Ovary (tissue), 3 donors: ENCODE measurements at regions not wholly inside any gene's neighbourhood (a gene's known extent, or its start where the extent isn't known, plus 50 kb on each side); places are given as distances from the start of the nearest gene placed in this dataset.

ENCODE experiments used
- CTCF ChIP-seq, 3 donors: fragments of 450-650 bp in 2 of 3; fragments of 200-600 bp in 1 of 3; IDR thresholded peaks; one replicate each; pipeline versions ENCODE4 v1.5.1 to v1.8.0; 2016 to 2022; ENCODE audit warnings: antibody characterized with exemption in 3 of 3, mild to moderate bottlenecking in 1 of 3
- EP300 ChIP-seq: sonication (generic); formaldehyde crosslinking; IDR thresholded peaks from one replicate; pipeline ENCODE4 v1.6.1; 2017; ENCODE audit warnings: antibody characterized with exemption
- POLR2A ChIP-seq: fragments of 450-650 bp; IDR thresholded peaks from one replicate; pipeline ENCODE4 v1.6.1; 2017; ENCODE audit warnings: antibody characterized with exemption, mild to moderate bottlenecking, moderate library complexity
- donor health status: DM: no; HTN: no; CAD: no.

DNA sequence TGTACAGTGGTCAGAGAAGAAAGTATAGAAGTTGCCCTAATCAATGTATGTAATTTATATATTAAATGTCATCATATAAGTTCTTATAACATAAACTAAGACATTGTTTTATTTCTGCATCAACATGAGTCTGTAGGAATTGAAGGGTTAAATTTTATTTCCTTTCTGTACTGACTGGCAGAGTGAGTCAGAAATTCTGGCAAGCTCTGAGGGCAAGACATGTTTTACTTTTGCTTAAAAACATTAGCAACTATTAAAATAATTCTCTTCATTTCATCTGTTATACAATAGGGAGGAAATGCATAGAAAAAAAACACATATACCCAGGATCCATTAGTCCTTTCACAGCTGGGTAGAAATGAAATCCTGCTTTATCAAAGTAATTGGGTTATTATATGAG is 171.4 kb upstream of the ALCAM start:
- TF ChIP-seq POLR2A (no peak), CTCF (IDR thresholded peaks at IDR 0.05) (no peak), EP300 (no peak)
